ENCODE measurements at regions not wholly inside any gene's neighbourhood (a gene's known extent, or its start where the extent isn't known, plus 50 kb on each side); places are given as distances from the start of the nearest gene placed in this dataset.

DNA sequence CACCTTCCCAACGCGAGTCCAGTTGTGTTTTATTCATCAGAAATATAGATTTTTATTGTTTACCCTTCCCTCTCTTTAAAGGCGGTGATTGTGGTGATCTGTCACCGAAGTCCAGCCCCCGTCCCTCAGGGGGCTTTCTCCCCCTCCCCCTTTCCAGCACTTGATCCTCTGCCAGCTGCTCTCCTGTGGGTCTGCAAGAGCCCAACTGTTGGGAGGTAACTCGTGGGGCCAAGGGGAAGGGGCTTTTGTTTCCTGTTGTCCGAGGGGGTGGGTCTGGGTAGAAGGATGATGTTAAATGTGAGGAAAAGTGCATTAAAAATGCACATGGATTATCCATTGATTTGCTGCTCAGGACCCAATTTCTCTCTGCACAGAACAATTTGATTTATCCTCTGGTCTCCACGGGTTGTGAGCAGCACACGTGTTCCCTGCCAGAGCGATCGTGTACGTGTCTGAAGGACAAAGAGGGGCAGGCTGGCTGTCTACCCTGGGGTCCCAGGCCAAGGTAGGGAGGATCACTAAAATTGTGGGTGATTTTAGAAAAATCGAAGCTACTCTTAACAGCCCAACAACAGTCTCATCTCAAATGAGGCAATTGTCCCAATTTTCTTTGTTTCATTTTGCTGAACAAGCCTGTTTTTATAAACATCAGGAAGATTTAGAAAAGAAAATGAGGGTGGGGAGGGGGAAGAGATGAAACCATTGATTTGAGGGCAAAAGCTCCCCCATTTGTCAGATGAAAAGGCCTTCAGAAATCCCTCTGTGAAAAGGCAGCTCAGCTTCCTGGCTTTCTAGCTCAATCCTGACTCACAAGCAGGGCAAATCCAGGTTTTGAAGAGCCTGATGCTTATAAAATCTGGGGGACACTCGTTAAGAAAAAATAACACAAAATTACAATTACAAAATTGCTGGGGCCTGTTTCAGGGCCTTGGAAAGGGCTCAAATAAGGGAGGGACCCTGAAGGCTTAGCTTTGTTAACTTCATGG lies 176.2 kb downstream of the RHOU start:
- DNase-seq (ENCODE audit: low spot score in 2 of 2) (no peak), ATAC-seq (no peak)
- Mint-ChIP-seq H3K36me3 (no peaks in the 10 kb centered on the region), H3K9me3 (peaks cover 0 to 9% of the 10 kb centered on the region in 2 donors), H3K27ac (no peak overlapping the region)

DNA sequence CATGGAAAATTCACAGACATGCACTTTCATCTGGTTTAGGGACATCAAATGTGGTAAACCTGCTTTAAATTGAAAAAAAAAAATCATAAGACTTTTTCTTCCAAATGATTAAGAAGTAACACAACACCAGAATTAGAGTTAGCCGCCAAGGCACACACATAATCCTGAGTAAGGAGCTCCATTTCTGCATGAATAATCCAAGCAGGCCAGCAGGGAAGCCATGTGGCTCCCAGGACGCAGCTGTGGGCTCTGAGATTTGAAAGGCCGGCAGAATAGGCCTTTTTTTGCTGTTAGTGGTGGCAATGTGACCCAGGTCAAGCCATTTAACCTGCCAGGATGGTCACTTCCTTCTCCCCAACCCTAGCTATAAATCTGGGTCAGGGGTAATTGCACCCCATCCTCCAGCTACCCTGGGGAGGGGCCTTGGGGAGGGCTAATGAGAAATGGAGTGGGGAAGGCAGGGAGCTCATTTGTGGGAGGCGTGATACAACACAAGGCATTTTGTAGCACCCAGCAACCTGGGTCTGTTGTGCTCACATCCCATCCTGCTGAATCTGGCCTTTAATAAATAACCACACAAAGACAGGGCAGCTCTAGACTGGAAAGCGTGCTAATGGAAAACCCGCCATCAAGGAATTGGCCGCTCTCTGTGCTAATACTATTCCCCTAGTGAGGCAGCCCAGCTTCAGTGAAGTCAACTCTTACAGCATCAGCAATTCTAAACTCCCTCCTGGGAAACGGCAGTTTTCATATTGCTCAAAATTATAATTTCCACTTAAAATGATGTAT lies 178.5 kb downstream of the RHOU start:
- no peak for ATAC-seq
- peaks cover 0 to 9% of the 10 kb centered on the region in 2 donors for H3K9me3 Mint-ChIP-seq
- H3K36me3 Mint-ChIP-seq, result no peaks in the 10 kb centered on the region
- H3K27ac Mint-ChIP-seq, result no peak overlapping the region
- DNase-seq (ENCODE audit: low spot score in 2 of 2), result no peak

- no peaks in the 10 kb centered on the region for H3K36me3 Mint-ChIP-seq
- DNase-seq (ENCODE audit: low spot score in 2 of 2), result no peak
- ATAC-seq, result peak in 1 of 2 donors; percentile 64
- no peak overlapping the region for H3K27ac Mint-ChIP-seq
- peaks cover 0 to 7% of the 10 kb centered on the region in 2 donors for H3K9me3 Mint-ChIP-seq
Measured at GRCh38 chr1:228914700-228915099, 179.4 kb downstream of the RHOU start.

DNA sequence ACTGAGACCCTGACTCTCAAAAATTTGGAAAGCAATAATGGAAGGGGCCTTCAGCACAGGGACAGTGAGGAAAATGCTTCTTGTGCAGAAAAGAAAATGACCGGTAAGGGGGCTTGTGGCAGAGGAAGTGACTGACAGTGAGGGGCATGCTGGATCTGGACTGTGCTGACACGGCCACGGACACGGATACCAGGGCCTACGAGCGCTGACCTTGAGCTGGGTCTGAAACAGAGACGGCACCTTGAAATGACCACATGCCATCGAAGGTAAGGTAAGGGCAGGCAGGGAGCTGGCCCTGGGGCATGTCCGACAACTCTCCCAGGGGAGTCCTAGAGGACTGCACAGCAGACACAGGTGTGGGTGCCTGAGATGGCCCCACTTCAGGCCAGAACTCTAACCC lies 182.1 kb downstream of the RHOU start:
- H3K9me3 Mint-ChIP-seq, result peaks cover 0 to 4% of the 10 kb centered on the region in 2 donors
- no peak for DNase-seq (ENCODE audit: low spot score in 2 of 2)
- no peak for ATAC-seq
- peak overlapping the region in 1 of 2 donors; percentile 62 for H3K27ac Mint-ChIP-seq
- H3K36me3 Mint-ChIP-seq, result no peaks in the 10 kb centered on the region

DNA sequence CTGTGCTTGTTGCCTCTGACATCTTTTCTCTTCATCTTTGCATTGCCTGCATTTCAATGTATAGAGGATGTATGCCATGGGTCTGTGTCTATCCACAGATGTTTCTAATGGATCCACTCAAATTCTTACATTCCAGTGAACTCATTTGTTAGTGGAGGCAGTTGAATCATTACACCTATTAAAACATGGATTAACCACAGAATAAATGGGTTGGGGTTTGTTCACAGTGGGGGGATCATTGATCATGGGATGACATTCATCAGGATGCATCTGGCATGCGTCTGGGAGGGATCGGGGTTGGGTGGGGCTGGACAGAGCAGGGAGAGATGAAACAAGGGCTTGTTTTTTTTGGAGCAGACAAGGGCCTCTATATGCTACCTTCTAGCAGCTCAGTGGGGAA lies 182.5 kb downstream of the RHOU start:
- DNase-seq (ENCODE audit: low spot score in 2 of 2) (no peak), ATAC-seq (no peak)
- Mint-ChIP-seq H3K9me3 (peaks cover 0 to 5% of the 10 kb centered on the region in 2 donors), H3K36me3 (no peaks in the 10 kb centered on the region), H3K27ac (no peak overlapping the region)

DNA sequence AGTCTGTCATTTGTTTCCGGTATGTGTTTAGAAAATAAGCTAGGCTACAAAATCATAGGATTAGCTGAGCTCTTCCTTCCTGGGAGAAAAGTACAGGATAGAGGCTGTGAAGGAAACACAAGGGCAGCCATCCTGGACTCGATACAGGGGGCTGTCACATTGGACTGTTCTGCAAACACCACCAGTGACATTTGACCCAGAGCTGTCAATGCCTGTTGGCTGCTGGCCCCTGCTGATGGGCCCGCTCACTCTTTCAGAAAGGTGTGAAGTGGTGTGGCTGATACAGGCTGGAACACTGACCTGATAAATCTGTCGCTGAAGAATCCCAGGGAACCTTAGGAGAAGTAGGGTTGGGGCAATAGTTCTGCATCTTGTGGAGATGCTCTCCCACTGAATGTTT lies 183.1 kb downstream of the RHOU start:
- Mint-ChIP-seq H3K27ac (no peak overlapping the region), H3K36me3 (no peaks in the 10 kb centered on the region), H3K9me3 (peaks cover 0 to 10% of the 10 kb centered on the region in 2 donors)
- no peak for DNase-seq (ENCODE audit: low spot score in 2 of 2)
- ATAC-seq, result no peak

DNA sequence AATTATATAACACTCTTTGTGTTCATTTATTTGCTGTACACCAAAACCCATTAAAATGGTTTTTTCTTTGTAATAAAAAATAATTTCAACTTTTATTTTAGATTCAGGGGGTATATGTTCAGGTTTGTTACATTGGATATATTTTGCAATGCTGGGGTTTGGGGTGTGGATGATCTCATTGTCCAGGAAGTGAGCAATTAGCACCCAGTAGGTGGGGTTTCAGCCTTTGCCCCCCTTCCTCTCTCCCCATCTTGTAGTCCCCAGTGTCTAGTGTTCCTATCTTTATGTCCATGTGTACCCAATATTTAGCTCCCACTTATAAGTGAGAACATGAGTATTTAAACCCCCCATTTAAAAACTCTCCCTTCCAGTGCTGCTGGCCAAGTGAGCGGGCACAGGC lies 184.6 kb downstream of the RHOU start:
- H3K9me3 Mint-ChIP-seq, result peaks cover 0 to 10% of the 10 kb centered on the region in 2 donors

DNA sequence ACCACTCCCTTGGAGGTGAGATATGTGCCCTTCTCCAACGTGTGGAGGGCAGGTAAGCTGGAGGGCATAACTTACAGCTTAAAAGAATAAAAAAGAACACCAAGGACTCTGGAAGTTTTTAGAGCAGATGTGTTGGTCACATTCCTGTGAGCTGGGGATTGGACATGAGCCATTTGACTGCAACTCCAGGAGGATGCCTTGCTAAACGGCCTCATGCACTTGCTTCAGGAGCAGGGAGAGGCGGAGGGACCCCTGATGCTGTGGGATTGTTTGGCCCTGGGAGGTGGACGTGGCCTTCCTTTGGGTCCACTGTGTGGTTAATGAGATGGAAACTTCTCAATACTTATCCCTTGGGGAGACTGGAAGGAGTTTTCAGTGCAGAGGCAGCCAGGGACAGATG lies 185.6 kb downstream of the RHOU start:
- ATAC-seq (no peak), DNase-seq (ENCODE audit: low spot score in 2 of 2) (no peak)
- Mint-ChIP-seq H3K27ac (no peak overlapping the region), H3K36me3 (peaks cover 0 to 4% of the 10 kb centered on the region in 2 donors), H3K9me3 (peaks cover 4 to 14% of the 10 kb centered on the region in 2 donors)

More for the DNA sequence above, 184.6 kb downstream of the RHOU start:
- Mint-ChIP-seq H3K36me3 (no peaks in the 10 kb centered on the region), H3K27ac (no peak overlapping the region)
- DNase-seq (ENCODE audit: low spot score in 2 of 2), result no peak
- no peak for ATAC-seq

GRCh38 chr1:228921481-228921880 lies 186.2 kb downstream of the RHOU start:
- peaks cover 10 to 15% of the 10 kb centered on the region in 2 donors for H3K9me3 Mint-ChIP-seq
- H3K36me3 Mint-ChIP-seq, result peaks cover 0 to 4% of the 10 kb centered on the region in 2 donors
- DNase-seq (ENCODE audit: low spot score in 2 of 2), result no peak
- H3K27ac Mint-ChIP-seq, result no peak overlapping the region
- no peak for ATAC-seq

- no peak for DNase-seq (ENCODE audit: low spot score in 2 of 2)
- no peak for ATAC-seq
- H3K36me3 Mint-ChIP-seq, result peaks cover 0 to 4% of the 10 kb centered on the region in 2 donors
- H3K9me3 Mint-ChIP-seq, result peaks cover 10 to 15% of the 10 kb centered on the region in 2 donors
- no peak overlapping the region for H3K27ac Mint-ChIP-seq
Measured at GRCh38 chr1:228922722-228923376, 187.6 kb downstream of the RHOU start.

DNA sequence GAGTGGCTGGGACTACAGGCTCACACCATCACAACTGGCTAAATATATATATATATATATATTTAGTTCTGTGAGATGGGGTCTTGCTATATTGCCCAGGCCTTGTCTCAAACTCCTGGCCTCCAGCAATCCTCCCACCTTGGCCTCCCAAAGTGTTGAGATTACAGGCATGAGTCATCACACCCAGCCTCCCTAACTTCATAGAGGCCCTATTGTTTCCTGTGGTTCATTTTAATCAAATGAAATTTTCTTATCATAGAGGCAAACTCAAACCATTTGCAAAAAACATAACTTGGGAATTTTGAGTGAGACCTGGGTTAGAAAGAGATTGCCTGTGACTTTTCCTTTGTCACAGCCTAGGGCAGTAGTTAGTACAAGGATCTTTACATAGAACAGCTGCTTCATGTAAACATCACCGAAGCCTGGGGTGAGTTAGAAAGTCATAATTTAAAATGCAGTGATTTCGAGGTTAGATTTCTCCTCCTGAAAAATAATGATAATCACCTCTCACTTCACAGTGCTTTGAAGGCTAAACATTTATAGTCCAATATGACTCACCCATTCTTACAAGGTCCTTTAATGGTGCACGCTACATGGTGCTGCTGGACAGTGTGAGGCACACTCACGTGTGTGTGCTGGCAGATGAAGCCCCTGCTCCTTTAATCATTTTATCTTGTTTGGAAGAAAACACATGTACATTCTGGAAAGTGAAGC lies 188.9 kb downstream of the RHOU start:
- Mint-ChIP-seq H3K36me3 (peaks cover 0 to 4% of the 10 kb centered on the region in 2 donors), H3K9me3 (peaks cover 10 to 15% of the 10 kb centered on the region in 2 donors), H3K27ac (no peak overlapping the region)
- no peak for DNase-seq (ENCODE audit: low spot score in 2 of 2)
- no peak for ATAC-seq

GRCh38 chr1:228925691-228926090 lies 190.4 kb downstream of the RHOU start:
- no peak overlapping the region for H3K27ac Mint-ChIP-seq
- peaks cover 13 to 25% of the 10 kb centered on the region in 2 donors for H3K9me3 Mint-ChIP-seq
- H3K36me3 Mint-ChIP-seq, result peaks cover 4 to 7% of the 10 kb centered on the region in 2 donors
- no peak for ATAC-seq
- no peak for DNase-seq (ENCODE audit: low spot score in 2 of 2)

DNA sequence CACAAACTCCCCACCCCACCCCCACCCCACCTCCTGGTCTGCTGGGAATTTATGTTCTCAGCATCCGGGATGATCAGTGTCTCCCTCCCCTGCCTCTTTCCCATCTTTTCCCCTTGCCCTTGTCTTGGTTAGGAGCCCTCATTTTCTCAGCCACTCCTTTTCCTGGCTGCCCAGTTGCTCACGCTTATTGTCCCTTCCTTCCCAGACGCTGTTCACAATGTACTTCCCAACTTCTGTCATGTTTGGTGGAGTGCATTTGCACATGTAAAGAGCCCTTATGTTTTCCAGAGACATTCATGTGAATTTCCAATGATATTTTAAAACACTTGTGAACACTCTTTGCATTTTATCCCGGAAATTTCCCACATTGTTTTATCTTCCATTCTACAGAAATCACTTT lies 192.1 kb downstream of the RHOU start:
- no peak for DNase-seq (ENCODE audit: low spot score in 2 of 2)
- ATAC-seq, result no peak
- peaks cover 13 to 25% of the 10 kb centered on the region in 2 donors for H3K9me3 Mint-ChIP-seq
- H3K36me3 Mint-ChIP-seq, result peaks cover 4 to 7% of the 10 kb centered on the region in 2 donors
- no peak overlapping the region for H3K27ac Mint-ChIP-seq

DNA sequence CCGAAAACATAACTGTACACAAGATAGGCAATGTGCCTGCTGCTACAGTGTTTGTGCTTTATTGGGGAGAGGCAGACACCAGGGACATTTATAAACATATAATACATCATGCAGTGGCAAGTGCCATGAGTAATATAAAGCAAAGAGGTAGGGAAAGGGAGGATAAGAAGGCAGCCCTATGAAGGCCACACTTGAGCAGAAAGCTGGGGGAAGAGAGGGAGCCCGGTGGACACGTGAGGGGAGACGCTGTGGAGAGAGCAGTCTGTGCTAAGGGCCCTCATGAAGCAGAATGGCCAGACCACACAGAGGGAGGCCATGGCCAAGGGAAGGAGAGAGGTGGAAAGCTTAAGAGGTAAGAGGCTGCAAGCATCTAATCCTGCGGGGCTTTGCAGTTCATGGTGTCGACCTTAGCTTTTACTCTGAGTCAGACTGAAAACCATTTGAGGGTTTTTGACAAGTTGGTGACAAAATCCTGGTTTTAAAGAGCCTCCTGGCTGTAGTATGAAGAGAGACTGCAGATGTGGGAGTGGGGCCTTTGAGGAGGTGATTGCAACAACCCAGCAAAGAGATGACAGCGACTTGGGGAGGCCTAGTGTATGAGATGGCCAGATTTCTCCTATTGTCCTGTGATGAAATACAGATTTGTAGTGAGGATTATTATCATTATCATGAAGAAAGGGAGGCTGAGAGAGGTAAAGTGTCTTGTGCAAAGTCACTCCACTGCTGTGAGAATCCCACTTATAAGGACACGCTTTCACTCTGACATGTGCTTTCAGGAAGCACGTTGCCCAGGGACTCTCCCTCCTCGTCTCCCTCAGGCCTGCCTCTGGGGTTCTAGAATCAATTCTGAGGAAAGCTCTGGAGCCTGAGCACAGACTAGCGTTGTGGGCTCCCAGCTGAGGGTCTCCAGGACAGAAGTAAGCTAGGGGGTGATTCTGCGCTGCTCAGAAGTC lies 192.9 kb downstream of the RHOU start:
- ATAC-seq, result peak; percentile 87 to 97
- peaks cover 4 to 7% of the 10 kb centered on the region in 2 donors for H3K36me3 Mint-ChIP-seq
- peaks cover 13 to 20% of the 10 kb centered on the region in 2 donors for H3K9me3 Mint-ChIP-seq
- H3K27ac Mint-ChIP-seq, result no peak overlapping the region
- peak in 1 of 2 donors; percentile 22 for DNase-seq (ENCODE audit: low spot score in 2 of 2)

DNA sequence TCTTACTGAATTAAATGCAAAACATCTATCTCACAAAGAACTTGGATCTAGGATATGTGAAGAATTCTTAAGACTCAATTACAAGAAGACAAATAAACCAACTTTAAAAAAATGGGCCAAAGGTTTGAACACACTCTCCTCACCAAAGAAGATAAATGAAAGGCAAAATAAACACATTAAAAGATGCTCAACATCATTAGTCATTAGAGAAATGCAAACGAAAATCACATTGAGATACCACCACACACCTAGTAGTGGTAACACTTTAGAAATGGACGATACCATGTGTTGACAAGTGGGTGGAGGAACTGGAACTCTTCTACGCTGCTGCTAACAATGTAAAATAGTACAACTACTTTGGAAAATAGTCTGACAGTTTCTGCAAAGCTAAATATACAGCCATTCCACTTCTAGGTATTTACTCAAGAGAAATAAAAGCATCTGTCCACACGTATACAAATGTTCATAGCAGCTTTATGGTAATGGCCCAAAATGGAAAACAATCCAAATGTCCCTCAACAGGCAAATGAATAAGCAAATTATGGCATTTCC lies 194.3 kb downstream of the RHOU start:
- H3K9me3 Mint-ChIP-seq, result peaks cover 13 to 19% of the 10 kb centered on the region in 2 donors
- DNase-seq (ENCODE audit: low spot score in 2 of 2), result no peak
- ATAC-seq, result no peak
- no peak overlapping the region for H3K27ac Mint-ChIP-seq
- peaks cover 4 to 7% of the 10 kb centered on the region in 2 donors for H3K36me3 Mint-ChIP-seq

Measured in activated naive CD4-positive, alpha-beta T cell treated with anti-CD3 and anti-CD28 coated beads, Interleukin-2, amount 50 U/mL, for 72 hours (primary cell).